H1 (cell line): ENCODE measurements at regions not wholly inside any gene's neighbourhood (a gene's known extent, or its start where the extent isn't known, plus 50 kb on each side); places are given as distances from the start of the nearest gene placed in this dataset.

ENCODE experiments used
- BRCA1 ChIP-seq: IDR thresholded peaks from 2 replicates; pipeline ENCODE4 v1.6.1; 2012; ENCODE audit warnings: low read depth, low read length, improper control_type of control experiment
- CREB1 ChIP-seq: IDR thresholded peaks from 2 replicates; pipeline ENCODE4 v1.6.1; 2012; ENCODE audit warnings: inconsistent platforms
- EZH2 ChIP-seq: fragments of 200-600 bp; sonication (generic); IDR thresholded peaks from 2 replicates; pipeline ENCODE4 v1.7.1; 2012; ENCODE audit warnings: low read depth, mild to moderate bottlenecking, moderate library complexity, low read length, inconsistent platforms; ENCODE audit not compliant: severe bottlenecking
- TAF1 ChIP-seq: IDR thresholded peaks from 2 replicates; pipeline ENCODE4 v1.6.1; 2011; ENCODE audit warnings: mild to moderate bottlenecking, low read depth, low read length
- TAF7 ChIP-seq: optimal IDR thresholded peaks from 2 replicates; pipeline ENCODE3; 2011; ENCODE audit warnings: low read depth, mild to moderate bottlenecking, inconsistent platforms, low read length, moderate library complexity, borderline replicate concordance
- TF ChIP-seq, protein P1 (sequence below), 3 experiments: IDR thresholded peaks; 1 replicate in 2 of 3; 2 replicates in 1 of 3; pipeline versions ENCODE4 v1.5.1 to v1.6.1; 2011; ENCODE audit warnings: low read length in 3 of 3, mild to moderate bottlenecking in 3 of 3, inconsistent platforms in 2 of 3, low read depth in 1 of 3, moderate library complexity in 1 of 3; ENCODE audit not compliant: insufficient read depth in 1 of 3; ENCODE audit errors: control extremely low read depth in 1 of 3

DNA sequence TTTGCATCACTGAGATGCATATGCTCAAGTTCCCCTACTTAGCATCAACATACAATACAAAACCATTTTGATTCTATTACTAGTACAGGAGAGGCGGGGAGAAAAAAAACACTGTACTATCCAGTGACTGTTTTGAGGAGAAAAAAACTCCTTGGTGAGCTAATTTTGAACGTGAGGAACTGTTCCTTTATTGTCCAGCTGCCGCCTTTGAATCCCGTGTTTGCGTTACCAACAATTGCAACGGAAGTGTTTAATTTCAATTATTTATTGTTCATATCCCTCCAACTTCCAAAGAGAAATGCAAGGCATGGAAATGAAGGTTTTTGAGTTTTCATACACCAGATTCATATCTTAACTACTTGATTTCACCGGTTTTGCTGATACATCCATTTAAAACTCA, 66.4 kb upstream of the ARHGAP21 start:
- TF ChIP-seq CREB1 (no peak), TAF1 (no peak), TAF7 (no peak), EZH2 (no peak), BRCA1 (no peak)
- TF ChIP-seq, protein P1, sequence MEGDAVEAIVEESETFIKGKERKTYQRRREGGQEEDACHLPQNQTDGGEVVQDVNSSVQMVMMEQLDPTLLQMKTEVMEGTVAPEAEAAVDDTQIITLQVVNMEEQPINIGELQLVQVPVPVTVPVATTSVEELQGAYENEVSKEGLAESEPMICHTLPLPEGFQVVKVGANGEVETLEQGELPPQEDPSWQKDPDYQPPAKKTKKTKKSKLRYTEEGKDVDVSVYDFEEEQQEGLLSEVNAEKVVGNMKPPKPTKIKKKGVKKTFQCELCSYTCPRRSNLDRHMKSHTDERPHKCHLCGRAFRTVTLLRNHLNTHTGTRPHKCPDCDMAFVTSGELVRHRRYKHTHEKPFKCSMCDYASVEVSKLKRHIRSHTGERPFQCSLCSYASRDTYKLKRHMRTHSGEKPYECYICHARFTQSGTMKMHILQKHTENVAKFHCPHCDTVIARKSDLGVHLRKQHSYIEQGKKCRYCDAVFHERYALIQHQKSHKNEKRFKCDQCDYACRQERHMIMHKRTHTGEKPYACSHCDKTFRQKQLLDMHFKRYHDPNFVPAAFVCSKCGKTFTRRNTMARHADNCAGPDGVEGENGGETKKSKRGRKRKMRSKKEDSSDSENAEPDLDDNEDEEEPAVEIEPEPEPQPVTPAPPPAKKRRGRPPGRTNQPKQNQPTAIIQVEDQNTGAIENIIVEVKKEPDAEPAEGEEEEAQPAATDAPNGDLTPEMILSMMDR (IDR thresholded peaks at IDR 0.05; ENCODE audit: control extremely low read depth in 1 of 3, insufficient read depth in 1 of 3, low read depth in 1 of 3, low read length in 3 of 3): no peak
